ENCODE measurements at regions not wholly inside any gene's neighbourhood (a gene's known extent, or its start where the extent isn't known, plus 50 kb on each side); places are given as distances from the start of the nearest gene placed in this dataset.

- Histone ChIP-seq H3K4me2 (ENCODE audit: insufficient read depth in 1 of 2, low read depth in 2 of 2, low read length in 2 of 2) (no peak overlapping the region), H3K27ac (ENCODE audit: low read depth, low read length) (no peak overlapping the region), H3K36me3 (ENCODE audit: control insufficient read depth in 2 of 4, insufficient read depth in 4 of 4, low read length in 3 of 4) (no peaks in the 10 kb centered on the region), H4K5ac (ENCODE audit: insufficient read length, low read depth, low read length) (no peak overlapping the region), H3K4me1 (replicated peaks in 1 of 4; ENCODE audit: control insufficient read depth in 3 of 4, insufficient read depth in 4 of 4, low read length in 3 of 4) (no peaks in the 10 kb centered on the region), H3K18ac (ENCODE audit: extremely low read depth, low read length) (no peak overlapping the region), H2BK5ac (ENCODE audit: low read depth, low read length) (no peak overlapping the region), H3K56ac (replicated peaks; ENCODE audit: insufficient read length, low read depth, low read length) (no peak overlapping the region), H3K79me1 (ENCODE audit: low read depth, low read length) (no peaks in the 10 kb centered on the region), H4K91ac (replicated peaks; ENCODE audit: insufficient read length, low read length) (no peak overlapping the region), H2BK12ac (ENCODE audit: low read depth, low read length) (no peak overlapping the region), H4K20me1 (replicated peaks in 1 of 2; ENCODE audit: control insufficient read depth in 1 of 2, insufficient read depth in 2 of 2, low read length in 2 of 2) (no peaks in the 10 kb centered on the region), H3K23ac (ENCODE audit: insufficient read length) (no peak overlapping the region), H2AK5ac (ENCODE audit: low read depth, low read length) (no peak overlapping the region), H3K9me3 (ENCODE audit: insufficient read depth in 2 of 2, low read depth in 1 of 2, low read length in 1 of 2) (no peaks in the 10 kb centered on the region), H2BK20ac (ENCODE audit: low read length) (no peak overlapping the region), H4K8ac (ENCODE audit: extremely low read depth, insufficient read depth, low read length) (no peak overlapping the region), H3K14ac (ENCODE audit: insufficient read length) (no peak overlapping the region), H3K27me3 (replicated peaks in 1 of 4; ENCODE audit: control insufficient read depth in 3 of 4, extremely low read depth in 1 of 4, insufficient read depth in 3 of 4, low read length in 3 of 4) (no peaks in the 10 kb centered on the region), H2BK15ac (ENCODE audit: low read length) (no peak overlapping the region), H2AFZ (ENCODE audit: low read length) (no peak overlapping the region), H2BK120ac (replicated peaks; ENCODE audit: low read depth, low read length) (no peak overlapping the region), H3K4me3 (ENCODE audit: extremely low read depth in 1 of 4, insufficient read depth in 2 of 4, low read depth in 3 of 4, low read length in 4 of 4) (no peak overlapping the region), H3K9ac (replicated peaks in 1 of 4; ENCODE audit: extremely low read depth in 1 of 4, low read depth in 3 of 4, low read length in 3 of 4) (no peak overlapping the region), H3K79me2 (ENCODE audit: control insufficient read depth in 1 of 2, insufficient read depth in 2 of 2, low read length in 2 of 2) (no peaks in the 10 kb centered on the region), H3K4ac (replicated peaks; ENCODE audit: insufficient read length, low read depth, low read length) (no peak overlapping the region), H3K23me2 (ENCODE audit: low read depth, low read length) (no peaks in the 10 kb centered on the region; the same call in 1 of the 2 replicates)
- ChIA-PET POLR2A (ENCODE audit: partially characterized antibody) (interaction anchor here (0.9 kb wide), 1 partner anchor 19 kb away, joined by 4 read pairs; no protein-coding TSS in a partner anchor), CTCF (ENCODE audit: partially characterized antibody) (interaction anchor here (0.9 kb wide), 1 partner anchor 118 kb away, joined by 3 read pairs; no protein-coding TSS in a partner anchor)
- FAIRE-seq (no peak), DNase-seq (ENCODE audit: low read depth in 1 of 2, low spot score in 2 of 2) (no peak)
- WGBS, 2 experiments (ENCODE audit: extremely low coverage in 1 of 2, insufficient coverage in 1 of 2, insufficient read length in 1 of 2, insufficient replicate concordance in 2 of 2, low coverage in 1 of 2, low lambda C conversion rate in 2 of 2, missing lambda C conversion rate in 1 of 2), result 100% methylated on average over 1 of the region's 3 CpGs; no CpG with 5 or more reads in 1 of the 2 experiments
- TF ChIP-seq BACH1 (IDR thresholded peaks at IDR 0.05; ENCODE audit: low read length) (no peak), CHD1 (IDR thresholded peaks at IDR 0.05; ENCODE audit: low read depth, low read length) (no peak)
Measured at GRCh38 chr5:174185506-174185905, 140.0 kb downstream of the NSG2 start.
